ENCODE measurements at regions not wholly inside any gene's neighbourhood (a gene's known extent, or its start where the extent isn't known, plus 50 kb on each side); places are given as distances from the start of the nearest gene placed in this dataset.

- Histone ChIP-seq H3K4me3 (no peak overlapping the region), H3K4me1 (no peaks in the 10 kb centered on the region)
- intact Hi-C loops (cut with DNase I), result no loop called here
Observed at GRCh38 chr15:101590785-101591184, 61.4 kb downstream of the TM2D3 start.

GRCh38 chr15:101583284-101583683, 68.9 kb downstream of the TM2D3 start:
- Histone ChIP-seq H3K27ac (no peak overlapping the region), H3K27me3 (no peaks in the 10 kb centered on the region), H3K4me3 (no peak overlapping the region), H3K4me1 (no peaks in the 10 kb centered on the region), H3K9ac (ENCODE audit: low read depth in 2 of 2, low read length in 2 of 2) (no peak overlapping the region), H3K9me3 (no peaks in the 10 kb centered on the region), H3K36me3 (no peaks in the 10 kb centered on the region)
- DNase-seq, result no peak
- intact Hi-C loops (cut with DNase I), result no loop called here
- no peak for TF ChIP-seq CTCF (IDR thresholded peaks at IDR 0.05)

More at GRCh38 chr15:101590785-101591184, 61.4 kb downstream of the TM2D3 start:
- Histone ChIP-seq H3K9ac (ENCODE audit: low read depth in 2 of 2, low read length in 2 of 2) (no peak overlapping the region), H3K9me3 (no peaks in the 10 kb centered on the region), H3K27ac (no peak overlapping the region), H3K36me3 (no peaks in the 10 kb centered on the region), H3K27me3 (no peaks in the 10 kb centered on the region)
- DNase-seq, result no peak
- TF ChIP-seq CTCF (IDR thresholded peaks at IDR 0.05), result no peak

GRCh38 chr15:101580431-101580830, 71.8 kb downstream of the TM2D3 start:
- Histone ChIP-seq H3K27ac (no peak overlapping the region), H3K4me3 (no peak overlapping the region), H3K36me3 (no peaks in the 10 kb centered on the region), H3K9me3 (no peaks in the 10 kb centered on the region), H3K4me1 (no peaks in the 10 kb centered on the region), H3K27me3 (no peaks in the 10 kb centered on the region), H3K9ac (ENCODE audit: low read depth in 2 of 2, low read length in 2 of 2) (no peak overlapping the region)
- no peak for DNase-seq
- TF ChIP-seq CTCF (IDR thresholded peaks at IDR 0.05), result no peak
- intact Hi-C loops (cut with DNase I), result no loop called here

- H3K4me3 ChIP-seq, result no peak overlapping the region
- no peak for TF ChIP-seq CTCF (IDR thresholded peaks at IDR 0.05)
- no peaks in the 10 kb centered on the region for H3K9me3 ChIP-seq
- H3K4me1 ChIP-seq, result no peaks in the 10 kb centered on the region
- H3K9ac ChIP-seq (ENCODE audit: low read depth in 2 of 2, low read length in 2 of 2), result no peak overlapping the region
- no peaks in the 10 kb centered on the region for H3K27me3 ChIP-seq
- H3K27ac ChIP-seq, result no peak overlapping the region
- intact Hi-C loops (cut with DNase I), result loop anchor here (5.0 kb wide), 1 partner anchor 277 kb away; no protein-coding TSS in a partner anchor
- DNase-seq, result no peak
- H3K36me3 ChIP-seq, result no peaks in the 10 kb centered on the region
Observed at GRCh38 chr15:101579631-101580163, 72.5 kb downstream of the TM2D3 start.

GRCh38 chr15:101578443-101578894, 73.7 kb downstream of the TM2D3 start:
- no peak overlapping the region for H3K4me3 ChIP-seq
- DNase-seq, result peak; percentile 63
- no peaks in the 10 kb centered on the region for H3K36me3 ChIP-seq
- TF ChIP-seq CTCF (IDR thresholded peaks at IDR 0.05), result peak; percentile 58
- H3K4me1 ChIP-seq, result no peaks in the 10 kb centered on the region
- no peak overlapping the region for H3K27ac ChIP-seq
- H3K9ac ChIP-seq (ENCODE audit: low read depth in 2 of 2, low read length in 2 of 2), result no peak overlapping the region
- H3K27me3 ChIP-seq, result no peaks in the 10 kb centered on the region
- intact Hi-C loops (cut with DNase I), result loop anchor here (5.0 kb wide), 1 partner anchor 276 kb away; no protein-coding TSS in a partner anchor
- no peaks in the 10 kb centered on the region for H3K9me3 ChIP-seq
